Right lobe of liver (tissue), 6 donors: ENCODE measurements at regions not wholly inside any gene's neighbourhood (a gene's known extent, or its start where the extent isn't known, plus 50 kb on each side); places are given as distances from the start of the nearest gene placed in this dataset.
A peak's percentile ranks its signal among the peaks of the same experiment; 100 is the strongest.

ENCODE experiments used
- ATAC-seq, 4 donors: fragments of 200-7000 bp; cut with Tn5 transposase; one replicate each; pipeline ENCODE4 v1.9.1; 2020; ENCODE audit warnings: mild to moderate bottlenecking in 4 of 4, moderate library complexity in 4 of 4
- DNase-seq, 3 donors: peaks; one replicate each; pipeline ENCODE4 v3.0.0-alpha.2; 2020
- H3K27ac ChIP-seq, 3 donors: fragments of 200-600 bp; one replicate each; pipeline ENCODE4 v1.8.0; 2022
- H3K27me3 ChIP-seq, 2 donors: fragments of 200-600 bp; one replicate each; pipeline ENCODE4 v1.8.0; 2022
- H3K36me3 ChIP-seq, 4 donors: fragments of 200-600 bp; sonication (generic) in 1 of 4; one replicate each; pipeline versions ENCODE4 v1.5.1 to v1.8.0; 2017 to 2022; ENCODE audit warnings: control low read depth in 1 of 4
- H3K4me1 ChIP-seq, 4 donors: fragments of 200-600 bp; sonication (generic) in 1 of 4; one replicate each; pipeline versions ENCODE4 v1.5.1 to v1.8.0; 2017 to 2022; ENCODE audit warnings: control low read depth in 1 of 4
- H3K4me3 ChIP-seq, 3 donors: fragments of 200-600 bp; one replicate each; pipeline ENCODE4 v1.8.0; 2022
- H3K9me3 ChIP-seq, 4 donors: fragments of 200-600 bp; sonication (generic) in 1 of 4; one replicate each; pipeline versions ENCODE4 v1.5.1 to v1.8.0; 2017 to 2022; ENCODE audit warnings: control low read depth in 1 of 4
- CTCF ChIP-seq, 4 donors: fragments of 200-600 bp in 3 of 4; fragments of 450-650 bp in 1 of 4; IDR thresholded peaks; one replicate each; pipeline versions ENCODE4 v1.5.1 to v1.8.0; 2016 to 2022; ENCODE audit warnings: antibody characterized with exemption in 4 of 4, mild to moderate bottlenecking in 2 of 4
- POLR2A ChIP-seq: fragments of 450-650 bp; IDR thresholded peaks from one replicate; pipeline ENCODE4 v1.6.1; 2017; ENCODE audit warnings: antibody characterized with exemption, mild to moderate bottlenecking
- WGBS: methylation state at CpG from one replicate; pipeline ENCODE4 v1.1.6; 2018; ENCODE audit warnings: low coverage, low lambda C conversion rate; ENCODE audit not compliant: insufficient coverage; ENCODE audit errors: missing lambda C conversion rate; 5-methylcytosine and 5-hydroxymethylcytosine counted together
- intact Hi-C, 2 donors: fragments of 100-400 bp; cut with DNase I; formaldehyde crosslinking; loops; one replicate each; pipeline versions ENCODE4 v1.11.2 to v1.14.1; 2022
- donor health status: DM: no; HTN: yes; CAD: no.
- donor health status: DM: no; HTN: no; CAD: no.
- donor health status: DM: no; HTN: no; CAD: no.
- donor health status: DM: no; HTN: yes; CAD: no.
- donor health status: DM: no; HTN: yes; CAD: no.

- Histone ChIP-seq H3K9me3 (no peaks in the 10 kb centered on the region), H3K27me3 (no peaks in the 10 kb centered on the region), H3K27ac (peak overlapping the region in 1 of 3 donors; percentile 16), H3K36me3 (no peaks in the 10 kb centered on the region), H3K4me1 (peaks cover 0 to 20% (median 5%) of the 10 kb centered on the region in 4 donors), H3K4me3 (no peak overlapping the region)
- TF ChIP-seq CTCF (IDR thresholded peaks at IDR 0.05), result no peak
- no peak for TF ChIP-seq POLR2A
- WGBS, result 44% methylated on average over 3 of the region's 4 CpGs
- peak; percentile 90 to 97 (median 96) for ATAC-seq
- DNase-seq, result peak in 1 of 3 donors; percentile 69
- intact Hi-C loops, result no loop called here
Observed at GRCh38 chr10:28774051-28774995, 97.0 kb downstream of the BAMBI start.

GRCh38 chr10:28775773-28776172 is 98.5 kb downstream of the BAMBI start:
- no peak for DNase-seq
- Histone ChIP-seq H3K4me1 (peaks cover 0 to 12% (median 5%) of the 10 kb centered on the region in 4 donors), H3K4me3 (no peak overlapping the region), H3K27ac (no peak overlapping the region), H3K9me3 (no peaks in the 10 kb centered on the region), H3K27me3 (no peaks in the 10 kb centered on the region), H3K36me3 (no peaks in the 10 kb centered on the region)
- no peak for ATAC-seq
- WGBS, result 100% methylated on average over 3 of the region's 3 CpGs
- intact Hi-C loops, result no loop called here
- TF ChIP-seq POLR2A (no peak), CTCF (IDR thresholded peaks at IDR 0.05) (no peak)

- ATAC-seq (no peak), DNase-seq (no peak)
- intact Hi-C loops, result no loop called here
- TF ChIP-seq CTCF (IDR thresholded peaks at IDR 0.05), result no peak
- TF ChIP-seq POLR2A, result no peak
- no peaks in the 10 kb centered on the region for H3K27me3 ChIP-seq
- H3K4me3 ChIP-seq, result no peak overlapping the region
- H3K36me3 ChIP-seq, result no peaks in the 10 kb centered on the region
- H3K9me3 ChIP-seq, result no peaks in the 10 kb centered on the region
- WGBS, result 79% methylated on average over 2 of the region's 2 CpGs
- peaks cover 0 to 12% (median 5%) of the 10 kb centered on the region in 4 donors for H3K4me1 ChIP-seq
- no peak overlapping the region for H3K27ac ChIP-seq
Observed at GRCh38 chr10:28776519-28776918, 99.2 kb downstream of the BAMBI start.

GRCh38 chr10:28777911-28778310 is 100.6 kb downstream of the BAMBI start:
- TF ChIP-seq CTCF (IDR thresholded peaks at IDR 0.05), result no peak
- no peak for TF ChIP-seq POLR2A
- Histone ChIP-seq H3K27me3 (no peaks in the 10 kb centered on the region), H3K27ac (no peak overlapping the region), H3K36me3 (no peaks in the 10 kb centered on the region), H3K4me1 (peaks cover 0 to 12% (median 5%) of the 10 kb centered on the region in 4 donors), H3K4me3 (no peak overlapping the region), H3K9me3 (no peaks in the 10 kb centered on the region)
- intact Hi-C loops, result no loop called here
- DNase-seq, result no peak
- ATAC-seq, result no peak
- 58% methylated on average over 2 of the region's 2 CpGs for WGBS
